Upper lobe of left lung (tissue), 4 donors: ENCODE measurements at regions not wholly inside any gene's neighbourhood (a gene's known extent, or its start where the extent isn't known, plus 50 kb on each side); places are given as distances from the start of the nearest gene placed in this dataset.

ENCODE experiments used
- CTCF ChIP-seq, 6 experiments: fragments of 450-650 bp in 4 of 6; fragments of 200-600 bp in 2 of 6; sonication (generic) in 2 of 6; IDR thresholded peaks; one replicate each; pipeline ENCODE4 v1.5.1; 2016 to 2019; ENCODE audit warnings: antibody characterized with exemption in 6 of 6
- POLR2A ChIP-seq, 4 donors: fragments of 450-650 bp; IDR thresholded peaks; one replicate each; pipeline ENCODE4 v1.5.1; 2016 to 2017; ENCODE audit warnings: antibody characterized with exemption in 4 of 4, mild to moderate bottlenecking in 2 of 4
- POLR2AphosphoS5 ChIP-seq, 2 donors: sonication (generic); formaldehyde crosslinking; IDR thresholded peaks; one replicate each; pipeline ENCODE4 v1.5.1; 2017; ENCODE audit warnings: antibody characterized with exemption in 2 of 2

GRCh38 chr10:3331690-3332230 is 159.2 kb upstream of the PITRM1 start:
- TF ChIP-seq CTCF (IDR thresholded peaks at IDR 0.05) (no peak), POLR2A (IDR thresholded peaks at IDR 0.05) (no peak), POLR2AphosphoS5 (IDR thresholded peaks at IDR 0.05) (no peak)
